ENCODE measurements at regions not wholly inside any gene's neighbourhood (a gene's known extent, or its start where the extent isn't known, plus 50 kb on each side); places are given as distances from the start of the nearest gene placed in this dataset.

GRCh38 chr7:82690929-82691328 is 247.4 kb upstream of the CACNA2D1 start:
- Histone ChIP-seq H3K27ac (no peak overlapping the region), H3K36me3 (no peaks in the 10 kb centered on the region), H3K4me3 (no peak overlapping the region), H3K27me3 (ENCODE audit: low read depth) (no peaks in the 10 kb centered on the region), H3K9me3 (no peaks in the 10 kb centered on the region), H3K4me1 (no peaks in the 10 kb centered on the region)
- TF ChIP-seq CTCF (IDR thresholded peaks at IDR 0.05): no peak
- ATAC-seq (no peak), DNase-seq (no peak)
- intact Hi-C loops (cut with DNase I): no loop called here

GRCh38 chr7:82685214-82685613 is 241.6 kb upstream of the CACNA2D1 start:
- no peaks in the 10 kb centered on the region for H3K36me3 ChIP-seq
- ATAC-seq: no peak
- no peak overlapping the region for H3K27ac ChIP-seq
- H3K4me1 ChIP-seq: no peaks in the 10 kb centered on the region
- H3K27me3 ChIP-seq (ENCODE audit: low read depth): no peaks in the 10 kb centered on the region
- no peaks in the 10 kb centered on the region for H3K9me3 ChIP-seq
- no peak for DNase-seq
- no peak for TF ChIP-seq CTCF (IDR thresholded peaks at IDR 0.05)
- no peak overlapping the region for H3K4me3 ChIP-seq
- intact Hi-C loops (cut with DNase I): no loop called here

- no peak for DNase-seq
- Histone ChIP-seq H3K4me1 (peaks cover 4% of the 10 kb centered on the region), H3K9me3 (no peaks in the 10 kb centered on the region), H3K27ac (no peak overlapping the region), H3K4me3 (no peak overlapping the region), H3K36me3 (no peaks in the 10 kb centered on the region), H3K27me3 (ENCODE audit: low read depth) (no peaks in the 10 kb centered on the region)
- TF ChIP-seq CTCF (IDR thresholded peaks at IDR 0.05): no peak
- peak; percentile 23 to 47 for ATAC-seq
- intact Hi-C loops (cut with DNase I): no loop called here
These were observed 235.1 kb upstream of the CACNA2D1 start for GRCh38 chr7:82678716-82679115.

- Histone ChIP-seq H3K4me1 (peaks cover 4% of the 10 kb centered on the region), H3K4me3 (no peak overlapping the region), H3K36me3 (no peaks in the 10 kb centered on the region), H3K27me3 (ENCODE audit: low read depth) (no peaks in the 10 kb centered on the region), H3K9me3 (no peaks in the 10 kb centered on the region), H3K27ac (no peak overlapping the region)
- no peak for DNase-seq
- intact Hi-C loops (cut with DNase I): no loop called here
- ATAC-seq: peak; percentile 29 to 66
- TF ChIP-seq CTCF (IDR thresholded peaks at IDR 0.05): no peak
These were observed 234.7 kb upstream of the CACNA2D1 start for GRCh38 chr7:82678259-82678658.

- Histone ChIP-seq H3K36me3 (no peaks in the 10 kb centered on the region), H3K4me3 (no peak overlapping the region), H3K4me1 (peaks cover 4% of the 10 kb centered on the region), H3K27ac (no peak overlapping the region), H3K9me3 (no peaks in the 10 kb centered on the region), H3K27me3 (ENCODE audit: low read depth) (no peaks in the 10 kb centered on the region)
- ATAC-seq (peak; percentile 61 to 62), DNase-seq (no peak)
- TF ChIP-seq CTCF (IDR thresholded peaks at IDR 0.05): no peak
- intact Hi-C loops (cut with DNase I): no loop called here
These were observed 233.9 kb upstream of the CACNA2D1 start for GRCh38 chr7:82677493-82677892.

All from lower lobe of right lung (tissue), 2 donors.